NCI-H748 treated with DMSO at 0.1 percent for 48 hours (cell line): ENCODE measurements at regions not wholly inside any gene's neighbourhood (a gene's known extent, or its start where the extent isn't known, plus 50 kb on each side); places are given as distances from the start of the nearest gene placed in this dataset.
"Not testable (repeated sequence)": the region's sequence is repeated elsewhere in the genome, so short reads cannot be mapped to it uniquely, and the experiment has no call there.

ENCODE experiments used
- DNase-seq: peaks from one replicate; lab custom pipeline; 2025; lab: John Stamatoyannopoulos, UW

DNA sequence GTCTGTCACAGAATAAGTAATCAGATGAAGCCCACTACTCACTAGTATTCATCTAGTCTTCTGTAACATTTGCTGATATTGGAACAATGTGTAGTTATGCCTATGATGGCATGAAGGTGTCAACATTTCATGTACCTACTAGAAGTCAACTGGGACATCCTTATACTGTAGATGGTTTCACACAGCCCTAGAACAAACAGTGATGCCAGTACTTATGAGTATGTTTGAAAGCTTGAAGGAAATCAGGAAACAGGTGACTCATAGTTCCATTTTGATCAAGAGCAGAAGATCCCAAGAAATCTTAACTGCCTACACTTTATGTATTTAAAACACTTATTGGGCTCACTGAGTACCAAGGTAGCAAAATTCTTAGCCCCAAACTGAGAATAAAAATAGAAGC lies 1519.6 kb downstream of the REEP3 start:
- DNase-seq: no peak

DNA sequence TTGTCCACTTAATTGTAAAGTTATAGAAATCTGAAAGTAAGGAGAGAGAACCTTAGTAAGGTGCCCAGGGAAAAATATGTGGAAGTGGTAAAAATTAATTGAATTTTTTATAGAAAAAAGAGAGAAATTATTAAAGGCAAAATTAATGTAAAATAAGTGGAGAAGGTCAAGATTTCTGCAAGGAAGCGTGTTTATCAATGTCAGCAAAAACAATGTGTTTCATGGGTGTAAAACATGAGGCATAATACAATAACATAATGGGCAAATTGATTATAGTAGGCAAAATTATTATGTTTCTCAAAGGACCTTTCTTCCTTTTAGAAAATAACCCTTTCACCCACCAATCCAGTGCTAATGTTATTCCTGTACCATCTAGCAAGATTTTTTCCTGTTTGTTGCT lies 1520.1 kb downstream of the REEP3 start:
- no peak for DNase-seq

DNA sequence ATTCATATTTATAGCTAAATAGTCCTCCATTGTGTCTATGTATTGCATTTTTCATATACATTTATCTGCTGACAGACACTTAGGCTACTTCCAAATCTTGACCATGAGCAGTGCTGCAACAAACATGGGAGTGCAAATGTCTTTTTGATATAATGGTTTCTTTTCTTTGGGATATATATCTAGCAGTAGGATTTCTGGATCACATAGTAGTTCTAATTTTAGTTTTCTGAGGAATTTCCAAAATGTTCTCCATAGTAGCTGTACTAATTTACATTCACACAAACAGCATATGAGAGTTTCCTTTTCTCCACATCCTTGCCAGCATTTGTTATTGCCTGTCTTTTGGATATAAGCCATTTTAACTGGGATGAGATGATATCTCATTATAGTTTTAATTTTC lies 1521.3 kb downstream of the REEP3 start:
- no peak for DNase-seq

DNA sequence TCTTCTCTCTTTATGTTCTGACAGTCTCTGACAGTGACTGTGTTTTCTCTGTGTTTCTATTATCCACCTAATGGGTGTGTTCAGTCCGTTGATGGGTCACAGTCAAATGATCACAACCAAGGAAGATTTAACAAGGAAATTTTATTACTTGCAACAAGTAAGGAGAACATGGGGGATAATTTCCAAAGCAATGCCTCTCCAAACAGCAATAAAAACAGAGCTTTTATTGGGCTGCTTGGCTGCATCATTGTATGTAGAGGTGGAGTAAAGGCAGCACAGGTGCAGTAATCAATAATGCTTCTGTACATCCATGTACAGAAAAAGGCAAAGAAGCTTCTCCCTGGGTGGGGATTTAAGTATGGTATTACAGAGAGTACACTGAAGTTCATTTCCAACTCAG lies 1525.6 kb downstream of the REEP3 start:
- DNase-seq: no peak

DNA sequence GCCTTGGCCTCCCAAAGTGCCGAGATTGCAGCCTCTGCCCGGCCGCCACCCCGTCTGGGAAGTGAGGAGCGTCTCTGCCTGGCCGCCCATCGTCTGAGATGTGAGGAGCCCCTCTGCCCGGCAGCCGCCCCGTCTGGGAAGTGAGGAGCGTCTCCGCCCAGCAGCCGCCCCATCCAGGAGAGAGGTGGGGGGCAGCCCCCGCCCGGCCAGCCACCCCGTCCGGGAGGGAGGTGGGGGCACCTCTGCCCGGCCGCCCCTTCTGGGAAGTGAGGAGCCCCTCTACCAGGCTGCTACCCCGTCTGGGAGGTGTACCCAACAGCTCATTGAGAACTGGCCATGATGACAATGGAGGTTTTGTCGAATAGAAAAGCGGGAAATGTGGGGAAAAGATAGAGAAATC lies 1530.9 kb downstream of the REEP3 start:
- not testable (repeated sequence) for DNase-seq

DNA sequence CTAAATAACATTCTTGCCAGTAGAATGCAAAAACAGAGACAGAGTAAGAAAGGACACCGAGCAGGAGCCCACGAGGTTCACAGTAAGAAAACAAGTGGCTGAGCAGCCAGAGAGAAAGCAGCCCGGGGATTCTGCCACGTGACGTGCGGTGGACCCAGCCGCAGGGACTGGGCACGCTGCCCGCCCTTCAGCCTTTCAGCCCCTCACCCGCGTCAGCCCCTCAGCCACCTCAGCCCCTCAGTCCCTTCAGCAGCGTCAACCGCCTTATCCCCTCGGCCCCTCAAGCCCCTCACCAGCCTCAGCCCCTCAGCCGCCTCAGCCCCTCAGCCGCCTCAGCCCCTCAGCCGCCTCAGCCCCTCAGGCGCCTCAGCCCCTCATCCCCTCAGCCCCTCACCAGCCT lies 1532.2 kb downstream of the REEP3 start:
- DNase-seq: not testable (repeated sequence)

DNA sequence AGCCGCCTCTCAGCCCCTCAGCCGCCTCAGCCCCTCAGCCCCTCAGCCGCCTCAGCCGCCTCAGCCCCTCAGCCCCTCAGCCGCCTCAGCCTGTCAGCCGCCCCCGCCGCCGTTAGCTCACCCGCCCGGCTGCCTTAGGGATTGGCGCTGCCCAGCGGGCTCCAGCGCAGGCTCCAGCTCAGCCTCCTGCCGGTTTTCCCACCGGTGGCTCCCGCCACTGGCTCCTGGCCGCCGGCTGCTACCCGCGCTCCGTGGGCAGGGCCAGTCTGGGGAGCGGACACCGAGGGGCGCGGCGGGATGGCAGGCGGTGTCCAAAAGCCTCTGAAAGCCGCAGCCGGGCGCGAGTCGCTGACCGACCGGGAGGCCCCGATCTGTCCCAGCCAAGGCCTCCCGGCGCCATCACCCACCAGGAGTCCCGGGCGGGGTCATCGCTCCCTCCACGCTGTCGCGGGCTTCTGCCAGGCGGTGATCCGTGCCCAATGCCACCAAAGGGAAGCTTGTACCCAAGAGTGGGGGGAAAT lies 1532.7 kb downstream of the REEP3 start:
- DNase-seq: not testable (repeated sequence)

DNA sequence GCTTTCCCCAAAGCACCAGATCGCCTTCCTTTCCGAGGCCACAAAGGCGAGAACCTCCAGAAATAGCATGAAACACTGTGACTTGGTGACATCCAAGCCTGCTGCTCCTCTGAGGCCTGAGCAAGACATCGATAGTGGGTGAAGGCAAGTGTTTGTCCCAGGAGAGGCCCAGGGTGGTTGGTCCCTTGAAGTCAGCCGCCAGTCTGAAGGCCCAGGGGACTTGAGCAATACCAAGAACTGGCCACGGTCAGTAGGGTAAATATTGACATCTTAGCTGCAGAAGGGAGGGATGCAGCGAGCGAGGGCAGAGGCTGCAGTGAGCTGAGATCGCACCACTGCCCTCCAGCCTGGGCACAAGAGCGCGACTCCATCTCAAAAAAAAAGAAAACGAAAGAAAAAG lies 1533.5 kb downstream of the REEP3 start:
- not testable (repeated sequence) for DNase-seq

DNA sequence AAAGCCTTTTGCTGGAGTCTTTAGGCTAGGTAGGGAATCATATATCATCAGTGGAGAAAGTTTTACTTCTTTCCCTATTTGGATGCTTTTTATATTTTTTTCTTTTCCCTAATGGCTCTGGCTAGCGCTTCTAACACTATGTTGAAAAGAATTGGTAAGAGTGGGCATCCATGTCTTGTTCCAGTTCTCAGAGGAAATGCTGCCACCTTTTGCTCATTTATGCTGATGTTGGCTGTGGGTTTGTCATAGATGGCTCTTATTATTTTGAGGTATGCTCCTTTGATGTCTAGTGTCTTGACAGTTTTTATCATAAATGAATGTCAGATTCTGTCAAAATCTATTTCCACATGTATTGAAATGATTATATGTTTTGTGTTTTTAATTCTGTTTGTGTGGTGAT lies 1544.1 kb downstream of the REEP3 start:
- DNase-seq: no peak

DNA sequence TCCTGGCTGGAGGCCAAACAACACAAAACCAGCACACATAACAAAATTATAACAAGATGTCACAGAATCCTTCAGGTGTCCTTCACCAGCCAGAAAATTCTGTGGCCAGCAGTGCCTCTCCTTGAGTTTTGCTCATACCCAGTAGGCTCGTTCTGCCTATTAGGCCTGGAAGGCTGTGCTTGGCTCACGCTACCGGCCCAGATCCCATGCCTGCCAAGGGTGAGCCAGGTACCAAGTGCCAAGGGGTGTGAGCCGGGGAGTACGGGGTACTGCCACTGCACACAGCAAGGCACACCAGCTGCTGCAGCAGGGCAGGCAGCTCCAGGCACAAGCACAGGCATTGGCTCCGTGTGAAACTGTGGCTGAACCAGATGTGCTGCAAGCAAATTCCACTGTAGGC lies 1562.0 kb downstream of the REEP3 start:
- no peak for DNase-seq

DNA sequence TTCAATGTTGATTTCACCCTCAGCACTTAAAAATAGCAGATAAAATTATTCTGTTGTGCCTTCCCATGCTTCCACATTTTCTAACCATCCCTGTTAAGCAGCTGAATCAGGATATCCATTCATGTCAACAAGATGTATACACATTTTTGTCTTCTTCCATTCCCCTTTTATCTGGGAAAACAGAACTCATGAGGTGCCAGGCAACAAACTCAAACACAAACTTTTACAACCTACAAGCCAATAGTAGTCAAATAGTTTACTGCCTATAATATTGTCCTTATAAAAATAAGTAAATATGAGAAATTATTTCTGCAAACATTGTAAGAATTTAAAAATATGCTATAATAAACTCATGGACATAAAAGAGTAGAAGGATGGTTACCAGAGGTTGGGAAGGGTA lies 1569.8 kb downstream of the REEP3 start:
- DNase-seq: no peak

DNA sequence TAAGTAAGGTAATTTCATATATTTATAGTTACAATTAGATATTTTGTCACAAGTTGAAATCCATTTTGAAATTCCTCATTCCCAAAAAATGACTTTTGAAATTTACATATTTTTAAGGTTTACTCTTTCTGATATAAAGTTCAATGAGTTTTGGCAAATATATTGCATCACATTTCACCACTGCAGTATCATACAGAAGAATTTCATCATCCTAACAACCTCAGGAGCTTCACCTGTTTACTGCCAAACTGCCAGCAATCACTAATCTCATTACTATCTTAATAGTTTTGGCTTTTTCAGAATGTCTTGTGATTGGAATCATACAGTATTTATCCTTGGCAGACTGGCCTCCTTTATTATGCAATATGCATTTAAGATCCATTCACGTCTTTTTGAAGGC lies 1578.9 kb downstream of the REEP3 start:
- no peak for DNase-seq

DNA sequence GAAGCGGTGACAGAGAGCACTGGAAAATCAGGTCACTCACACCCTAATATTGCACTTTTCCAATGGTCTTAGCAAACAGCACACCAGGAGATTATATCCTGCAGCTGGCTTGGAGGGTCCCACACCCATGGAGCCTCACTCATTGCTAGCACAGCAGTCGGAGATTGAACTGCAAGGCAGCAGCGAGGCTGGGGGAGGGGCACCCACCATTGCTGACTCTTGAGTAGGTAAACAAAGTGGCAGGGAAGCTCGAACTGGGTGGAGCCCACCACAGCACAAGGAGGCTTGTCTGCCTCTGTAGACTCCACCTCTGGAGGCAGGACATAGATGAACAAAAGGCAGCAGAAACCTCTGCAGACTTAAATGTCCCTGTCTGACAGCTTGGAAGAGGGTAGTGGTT lies 1579.7 kb downstream of the REEP3 start:
- DNase-seq: not testable (repeated sequence)

DNA sequence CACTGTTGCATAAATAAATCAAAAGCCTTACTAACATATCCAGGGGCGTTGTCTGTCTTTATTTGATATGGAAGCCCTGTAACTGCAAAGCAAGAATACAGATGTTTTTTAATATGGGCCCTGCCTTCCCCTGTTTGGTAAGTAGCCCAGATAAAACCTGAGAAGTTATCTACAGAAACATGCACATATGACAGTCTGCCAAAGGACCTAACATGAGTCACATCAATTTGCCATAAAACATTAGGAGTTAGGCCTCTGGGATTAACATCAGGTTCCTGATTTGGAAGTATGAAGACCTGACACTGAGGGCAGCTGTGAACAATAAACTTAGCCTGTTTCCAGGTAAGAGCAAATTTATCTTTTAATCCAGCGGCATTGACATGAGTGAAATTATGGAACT lies 1588.8 kb downstream of the REEP3 start:
- DNase-seq: no peak

DNA sequence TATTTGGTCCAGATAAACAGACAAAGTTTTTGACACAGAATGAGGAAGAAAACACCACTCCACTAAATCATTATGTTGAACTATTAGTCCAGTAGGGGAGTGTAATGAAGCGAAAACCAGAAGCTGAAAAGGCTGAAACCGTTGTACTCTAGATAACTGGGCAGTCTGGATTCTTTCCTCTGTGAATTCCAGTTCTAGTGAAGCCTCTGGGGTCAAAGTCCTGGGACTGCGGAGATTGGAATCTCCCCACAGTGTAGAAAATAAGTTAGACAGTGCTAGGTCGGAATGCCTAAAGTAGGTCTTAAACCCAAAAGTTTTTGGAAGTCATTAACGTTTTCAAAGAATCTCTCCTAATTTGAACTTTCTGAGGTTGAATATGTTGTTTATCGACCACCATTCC lies 1589.9 kb downstream of the REEP3 start:
- DNase-seq: not testable (repeated sequence)

DNA sequence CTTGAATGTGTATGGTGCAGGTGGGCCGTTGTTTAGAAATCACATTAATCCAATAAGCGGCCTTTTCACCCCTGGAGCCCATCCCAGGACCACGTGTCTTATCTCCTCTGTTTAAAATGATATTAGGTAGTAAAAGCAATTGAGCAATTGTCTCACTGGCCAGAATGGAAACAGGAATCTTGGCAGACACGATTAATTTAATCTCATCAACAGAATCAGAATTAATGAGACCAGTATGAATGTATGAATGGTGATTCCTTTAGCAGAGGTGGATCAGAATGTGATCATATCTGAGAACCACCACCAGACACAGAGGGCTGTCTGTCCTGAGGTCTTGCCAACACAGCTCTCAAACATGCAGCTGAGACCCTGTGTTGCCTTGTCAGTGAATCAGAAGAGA lies 1591.4 kb downstream of the REEP3 start:
- DNase-seq: no peak

DNA sequence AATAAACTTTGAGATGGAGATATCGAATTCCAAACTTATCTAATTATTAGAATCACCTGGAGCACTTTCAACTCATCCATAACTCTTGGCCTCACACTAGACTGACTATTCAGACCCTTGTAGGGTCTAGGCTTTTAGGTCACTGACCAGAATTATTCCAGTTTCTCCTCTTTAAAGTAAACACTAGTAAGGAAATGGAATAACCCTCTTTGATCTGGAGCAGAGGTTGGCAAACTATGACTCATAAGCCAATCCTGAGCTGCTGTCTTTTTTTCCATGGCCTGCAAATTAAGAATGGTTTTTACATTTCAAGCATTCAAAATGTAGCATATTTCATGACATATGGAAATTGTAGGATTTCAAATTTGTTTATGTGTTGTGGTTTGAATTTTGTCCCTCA lies 1601.9 kb downstream of the REEP3 start:
- DNase-seq: no peak

DNA sequence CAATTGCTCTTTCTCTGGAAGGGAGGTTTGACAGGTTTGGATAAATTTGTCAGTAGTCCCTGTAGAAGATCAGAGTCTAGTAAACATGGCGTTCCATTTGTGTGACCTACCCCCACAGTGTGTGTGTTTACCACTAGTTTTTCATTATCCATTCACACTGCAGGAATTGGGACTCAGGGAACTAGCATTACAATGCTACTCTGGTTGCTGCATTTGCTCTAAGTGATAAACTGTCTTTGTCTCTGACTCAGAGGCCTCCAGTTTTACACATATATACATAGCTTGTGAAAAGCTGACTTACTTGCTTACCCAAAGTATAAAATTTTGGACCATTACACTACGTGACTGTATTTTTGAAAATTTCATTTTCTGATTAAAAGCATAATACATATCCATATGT lies 1604.0 kb downstream of the REEP3 start:
- DNase-seq: no peak

DNA sequence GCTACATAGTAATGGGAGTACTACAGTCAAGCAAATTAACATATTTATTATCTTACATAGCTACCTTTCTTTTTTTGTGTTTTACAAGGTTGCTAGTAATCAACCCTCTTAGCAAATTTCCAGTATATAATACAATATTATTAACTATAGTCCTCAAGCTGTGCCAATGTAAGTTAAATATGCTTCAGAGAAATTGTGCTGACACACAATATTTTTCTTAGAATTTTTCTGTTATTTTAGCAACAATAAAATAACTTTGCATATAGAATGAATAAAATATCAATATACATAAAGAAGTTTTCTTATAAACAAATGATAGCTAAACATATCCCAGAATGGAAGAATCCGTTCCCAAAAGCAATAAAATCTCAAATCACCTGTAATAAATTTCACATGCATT lies 1605.1 kb downstream of the REEP3 start:
- no peak for DNase-seq

DNA sequence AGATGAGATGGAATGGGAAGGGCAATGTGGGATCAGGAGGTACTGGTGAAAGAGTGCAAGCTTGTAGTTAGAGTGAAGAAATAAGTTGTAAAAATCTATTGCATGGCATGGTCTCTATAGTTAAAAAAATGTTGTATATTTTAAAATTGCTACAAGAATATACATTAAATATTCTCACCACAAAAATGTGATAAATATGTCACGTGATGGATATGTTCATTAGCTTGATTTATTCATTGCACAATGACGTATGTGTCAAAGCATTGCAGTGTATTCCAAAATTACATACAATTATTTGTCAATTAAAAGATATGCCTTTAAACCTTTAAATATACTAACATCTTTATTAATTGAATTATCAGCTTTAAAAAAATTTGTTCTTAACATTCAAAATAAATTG lies 1607.1 kb downstream of the REEP3 start:
- no peak for DNase-seq

DNA sequence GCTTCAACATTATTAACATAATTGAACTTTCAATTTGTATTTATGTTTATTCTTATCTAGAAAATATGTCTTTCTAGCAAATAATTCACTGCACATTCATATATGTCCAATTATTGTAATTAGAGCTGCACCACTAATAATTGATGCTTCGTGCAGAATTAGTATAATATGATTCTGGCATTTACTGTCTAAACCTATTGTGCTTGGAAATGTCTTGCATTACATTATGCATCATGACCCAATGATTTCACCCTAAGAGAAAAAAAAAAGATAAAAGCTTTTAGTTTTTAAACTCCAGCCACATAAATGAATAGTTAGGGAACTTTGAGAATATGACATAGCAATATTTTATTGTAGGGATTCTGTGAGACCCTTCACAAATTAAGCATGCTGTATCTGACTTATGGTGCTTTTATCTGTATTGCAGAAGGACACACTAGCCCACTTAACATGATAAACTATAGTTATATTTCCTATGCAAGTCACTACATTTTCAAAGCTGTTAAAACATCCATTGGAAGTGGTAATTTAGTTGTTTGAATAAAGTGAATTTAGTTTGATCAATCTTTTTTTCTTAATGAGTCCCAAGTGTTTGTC lies 1609.1 kb downstream of the REEP3 start:
- DNase-seq: no peak

DNA sequence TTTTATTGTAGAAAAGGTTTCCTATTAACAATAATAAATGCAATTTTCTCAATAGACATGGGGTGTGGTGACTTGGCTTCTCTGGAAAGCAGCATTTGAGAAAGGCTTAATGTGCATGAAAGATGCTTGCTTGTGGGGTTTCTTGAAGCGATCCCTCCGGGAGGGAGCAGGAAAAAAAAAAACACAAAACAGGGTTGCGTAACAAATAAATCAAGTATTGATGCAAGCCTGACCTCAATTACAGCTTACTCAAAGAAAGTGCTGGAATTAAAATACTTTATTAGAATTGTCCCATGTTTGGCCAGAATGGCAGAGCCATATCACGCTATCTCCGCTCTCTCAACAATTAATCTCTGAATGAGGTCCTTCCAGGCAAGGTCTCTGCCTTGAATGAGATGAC lies 1612.5 kb downstream of the REEP3 start:
- no peak for DNase-seq

DNA sequence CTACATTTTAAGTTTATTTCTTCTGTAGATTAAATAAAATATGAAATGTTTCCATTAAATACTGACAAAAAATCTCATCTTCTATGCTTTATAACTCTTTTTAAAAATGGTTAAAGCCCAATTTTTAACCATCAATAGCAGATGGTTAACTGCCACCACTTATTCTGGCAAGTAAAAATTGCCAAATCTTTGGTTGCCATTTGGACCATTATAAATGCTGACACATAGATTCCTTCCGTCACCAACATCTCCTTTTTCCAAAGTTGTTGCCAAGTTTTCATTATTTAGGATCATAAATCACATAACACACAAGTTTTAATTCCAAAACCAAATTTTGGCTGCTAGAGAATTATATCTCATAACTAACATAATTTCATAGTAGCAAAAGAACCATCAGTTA lies 1614.3 kb downstream of the REEP3 start:
- no peak for DNase-seq

DNA sequence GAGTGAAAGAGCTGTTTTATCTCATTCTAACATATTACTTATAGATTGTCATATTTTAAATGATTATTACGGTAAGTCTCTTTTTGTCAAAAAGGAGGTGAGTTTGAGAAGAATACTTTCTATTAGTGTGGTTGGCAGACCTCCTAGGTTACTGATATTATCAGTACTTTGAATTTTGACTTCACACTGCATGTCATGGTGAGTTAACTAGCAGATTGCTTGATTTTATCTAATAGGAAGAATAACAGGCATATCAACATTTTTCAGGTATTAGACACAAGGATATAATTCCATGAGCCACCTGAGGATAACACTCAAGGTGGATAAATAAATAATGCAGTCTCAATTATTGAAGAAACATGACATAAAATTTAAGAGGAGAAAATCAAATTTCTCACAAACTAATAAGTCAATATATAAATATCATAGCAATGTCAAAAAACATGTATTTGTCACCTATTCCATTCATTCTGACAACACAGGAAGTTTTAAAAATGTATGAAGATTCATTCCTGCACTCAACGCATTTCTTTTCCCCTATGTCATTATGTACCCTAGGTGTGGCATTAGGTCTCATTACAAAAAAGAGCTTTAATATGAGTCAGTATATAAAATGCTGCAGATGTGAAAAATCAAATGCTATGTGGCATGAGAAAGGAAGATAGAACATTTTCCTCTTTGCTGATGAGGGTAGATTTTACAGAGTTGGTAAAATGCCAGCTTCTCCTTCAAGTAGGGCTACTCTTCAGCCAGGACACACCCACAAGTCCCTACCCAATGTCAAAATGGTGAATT lies 1621.6 kb downstream of the REEP3 start:
- DNase-seq: no peak
